ENCODE measurements at regions not wholly inside any gene's neighbourhood (a gene's known extent, or its start where the extent isn't known, plus 50 kb on each side); places are given as distances from the start of the nearest gene placed in this dataset.

DNA sequence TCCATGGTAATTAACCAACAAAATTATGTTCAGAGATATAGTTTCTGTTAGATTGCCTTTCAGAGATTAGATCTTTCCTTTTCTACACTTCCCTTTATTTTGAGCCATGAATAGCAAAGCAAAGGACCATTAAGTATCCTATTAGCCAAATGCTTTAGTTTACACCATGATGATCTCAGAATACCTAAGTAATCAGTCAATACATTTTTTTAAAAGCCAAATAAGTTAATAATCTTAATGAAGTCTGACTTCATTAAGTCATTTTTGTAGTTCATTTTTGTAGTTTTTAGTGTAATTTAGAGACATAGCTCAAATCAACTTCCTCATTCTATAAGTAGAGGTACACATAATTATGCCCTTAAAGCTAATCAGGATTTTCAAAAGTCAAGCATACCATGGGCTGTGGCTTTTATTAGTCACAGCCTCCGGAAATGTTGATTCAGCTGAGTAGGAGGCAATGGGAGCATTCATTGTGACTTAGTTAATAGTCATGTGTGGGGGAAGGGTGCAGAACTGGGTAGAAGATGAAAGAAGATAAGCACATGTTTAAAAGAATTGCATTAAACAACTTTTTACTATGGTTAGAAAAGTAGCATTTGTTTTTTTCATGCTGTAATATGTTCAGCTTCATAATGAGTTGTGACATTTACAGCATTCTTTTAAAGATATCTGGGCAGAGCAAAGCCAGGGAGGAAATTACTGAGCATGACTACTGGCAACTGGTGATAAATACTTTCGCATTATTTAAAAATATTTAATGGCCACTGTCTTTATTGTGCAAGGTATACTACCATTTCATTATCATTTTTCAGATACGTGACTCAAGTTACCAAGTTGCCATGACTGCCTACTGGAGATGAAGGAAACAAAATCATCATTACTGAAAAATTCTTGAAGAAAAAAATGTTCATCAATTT lies 57.3 kb upstream of the CCDC71L start:
- Histone ChIP-seq H2BK120ac (ENCODE audit: insufficient read depth, low read length, poor library complexity) (no peak overlapping the region), H2AFZ (ENCODE audit: insufficient read depth, low read length, poor library complexity) (no peak overlapping the region), H3K36me3 (ENCODE audit: control insufficient read depth in 1 of 2, insufficient read depth in 2 of 2, low read length in 2 of 2) (no peaks in the 10 kb centered on the region), H3K14ac (ENCODE audit: low read length) (no peak overlapping the region), H3K18ac (ENCODE audit: low read length) (no peak overlapping the region), H4K8ac (ENCODE audit: low read depth, low read length) (no peak overlapping the region), H4K12ac (ENCODE audit: low read depth, low read length) (no peak overlapping the region), H2AK5ac (ENCODE audit: low read length) (no peak overlapping the region), H3K4me2 (ENCODE audit: low read length) (no peak overlapping the region), H2BK12ac (ENCODE audit: low read length) (no peak overlapping the region), H2BK5ac (ENCODE audit: low read depth, low read length, poor library complexity) (no peak overlapping the region), H3K9me3 (ENCODE audit: insufficient read depth, low read depth, low read length) (no peaks in the 10 kb centered on the region), H3K4me1 (ENCODE audit: control insufficient read depth in 1 of 2, insufficient read depth in 2 of 2, low read length in 2 of 2) (no peaks in the 10 kb centered on the region), H3K4me3 (ENCODE audit: low read depth, low read length) (no peak overlapping the region), H3K79me2 (ENCODE audit: control insufficient read depth, insufficient read depth, low read length, poor library complexity) (no peaks in the 10 kb centered on the region), H3K4ac (ENCODE audit: low read depth, low read length) (no peak overlapping the region), H3K23ac (ENCODE audit: low read length) (no peak overlapping the region), H3K79me1 (ENCODE audit: low read length) (no peaks in the 10 kb centered on the region), H4K91ac (ENCODE audit: low read depth, low read length) (no peak overlapping the region), H3K27ac (ENCODE audit: low read depth, low read length) (no peak overlapping the region), H3K9ac (ENCODE audit: low read length) (no peak overlapping the region), H3K27me3 (ENCODE audit: insufficient read depth, low read length) (no peaks in the 10 kb centered on the region)
- WGBS (ENCODE audit: extremely low coverage, insufficient coverage, insufficient read length), result no CpG with 5 or more reads among the region's 3 CpGs
- peak; percentile 84 to 91 for DNase-seq

DNA sequence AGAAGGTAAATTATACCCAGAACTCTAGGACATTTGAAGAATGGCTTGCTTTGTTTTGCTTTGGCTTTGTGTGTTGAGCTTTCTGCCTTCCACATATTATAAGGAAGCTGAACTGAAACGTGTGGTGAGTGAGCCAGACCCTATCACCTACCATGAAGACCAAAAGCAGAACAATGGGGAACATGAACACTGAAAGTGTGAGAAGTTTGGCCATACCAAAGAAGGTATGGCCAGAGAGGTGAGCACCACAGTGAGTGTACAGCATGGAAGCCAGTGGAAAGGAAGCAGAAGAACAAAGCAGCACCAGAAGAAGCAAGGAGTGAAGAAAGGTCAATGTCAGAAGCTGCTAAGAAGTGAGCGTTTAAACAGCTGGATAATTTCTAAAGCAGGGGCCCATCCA lies 59.7 kb upstream of the CCDC71L start:
- Histone ChIP-seq H3K4me1 (ENCODE audit: control insufficient read depth in 1 of 2, insufficient read depth in 2 of 2, low read length in 2 of 2) (no peaks in the 10 kb centered on the region), H3K4ac (ENCODE audit: low read depth, low read length) (no peak overlapping the region), H2BK12ac (ENCODE audit: low read length) (no peak overlapping the region), H3K9me3 (ENCODE audit: insufficient read depth, low read depth, low read length) (no peaks in the 10 kb centered on the region), H4K91ac (ENCODE audit: low read depth, low read length) (no peak overlapping the region), H3K27ac (ENCODE audit: low read depth, low read length) (no peak overlapping the region), H3K79me2 (ENCODE audit: control insufficient read depth, insufficient read depth, low read length, poor library complexity) (no peaks in the 10 kb centered on the region), H2AK5ac (ENCODE audit: low read length) (no peak overlapping the region), H3K4me3 (ENCODE audit: low read depth, low read length) (no peak overlapping the region), H3K23ac (ENCODE audit: low read length) (no peak overlapping the region), H3K27me3 (ENCODE audit: insufficient read depth, low read length) (no peaks in the 10 kb centered on the region), H4K8ac (ENCODE audit: low read depth, low read length) (no peak overlapping the region), H3K36me3 (ENCODE audit: control insufficient read depth in 1 of 2, insufficient read depth in 2 of 2, low read length in 2 of 2) (no peaks in the 10 kb centered on the region), H3K18ac (ENCODE audit: low read length) (no peak overlapping the region), H2BK120ac (ENCODE audit: insufficient read depth, low read length, poor library complexity) (no peak overlapping the region), H4K12ac (ENCODE audit: low read depth, low read length) (no peak overlapping the region), H2BK5ac (ENCODE audit: low read depth, low read length, poor library complexity) (no peak overlapping the region), H3K79me1 (ENCODE audit: low read length) (no peaks in the 10 kb centered on the region), H3K4me2 (ENCODE audit: low read length) (no peak overlapping the region), H3K14ac (ENCODE audit: low read length) (no peak overlapping the region), H3K9ac (ENCODE audit: low read length) (no peak overlapping the region), H2AFZ (ENCODE audit: insufficient read depth, low read length, poor library complexity) (no peak overlapping the region)
- DNase-seq, result no peak
- no CpG with 5 or more reads among the region's 2 CpGs for WGBS (ENCODE audit: extremely low coverage, insufficient coverage, insufficient read length)

DNA sequence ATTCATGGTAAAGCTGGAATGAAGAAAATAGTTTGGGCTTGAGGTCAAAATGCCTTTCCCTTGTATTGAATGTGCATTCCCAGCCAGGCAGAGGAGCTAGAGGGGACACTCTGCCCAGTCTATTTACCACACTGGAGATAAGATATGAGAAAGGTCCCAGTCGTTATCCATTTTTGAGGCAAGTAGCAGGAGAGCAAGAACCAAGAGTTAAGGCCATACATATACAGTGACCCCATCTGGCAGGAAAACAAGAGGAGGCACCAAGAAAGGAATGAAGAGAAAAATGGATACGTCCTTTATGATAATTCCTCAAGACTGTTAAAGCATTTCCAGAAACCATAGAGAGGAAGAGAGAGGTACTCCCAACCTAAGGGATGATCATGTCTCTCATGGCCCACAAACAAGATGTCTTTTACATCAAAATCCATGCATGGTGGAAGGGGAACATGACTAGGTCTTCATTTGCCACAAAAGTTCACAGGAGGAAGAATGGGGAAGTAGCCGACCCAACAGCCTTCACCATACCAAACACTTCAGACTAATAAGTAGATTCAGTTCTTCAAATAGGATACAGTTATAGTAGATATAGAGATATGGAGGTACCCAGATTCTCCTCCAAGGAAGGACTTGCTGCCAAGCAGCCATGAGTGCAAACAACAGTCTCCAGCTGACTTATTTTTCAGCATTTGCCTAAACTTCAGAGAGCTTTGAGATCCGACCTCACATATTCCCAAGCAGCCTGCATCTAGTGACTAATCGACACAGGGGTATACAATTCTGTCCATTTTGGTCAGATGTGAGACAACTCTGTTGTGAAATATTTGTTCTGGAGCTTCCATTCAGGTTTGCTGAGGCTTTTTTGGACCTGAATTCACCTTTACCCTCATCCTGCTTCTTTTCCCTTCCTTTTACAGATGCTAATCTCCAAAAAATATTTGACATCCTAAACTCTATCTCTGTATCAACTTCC lies 61.1 kb upstream of the CCDC71L start:
- no peak overlapping the region for H3K27ac ChIP-seq (ENCODE audit: low read depth, low read length)
- peak in 1 of 2 donors; percentile 53 for DNase-seq
- no peak overlapping the region for H3K4ac ChIP-seq (ENCODE audit: low read depth, low read length)
- no peak overlapping the region for H3K4me3 ChIP-seq (ENCODE audit: low read depth, low read length)
- no peaks in the 10 kb centered on the region for H3K79me2 ChIP-seq (ENCODE audit: control insufficient read depth, insufficient read depth, low read length, poor library complexity)
- H3K4me1 ChIP-seq (ENCODE audit: control insufficient read depth in 1 of 2, insufficient read depth in 2 of 2, low read length in 2 of 2), result no peaks in the 10 kb centered on the region
- no peaks in the 10 kb centered on the region for H3K36me3 ChIP-seq (ENCODE audit: control insufficient read depth in 1 of 2, insufficient read depth in 2 of 2, low read length in 2 of 2)
- H3K23ac ChIP-seq (ENCODE audit: low read length), result no peak overlapping the region
- H4K91ac ChIP-seq (ENCODE audit: low read depth, low read length), result no peak overlapping the region
- H3K9me3 ChIP-seq (ENCODE audit: insufficient read depth, low read depth, low read length), result no peaks in the 10 kb centered on the region
- no peaks in the 10 kb centered on the region for H3K27me3 ChIP-seq (ENCODE audit: insufficient read depth, low read length)
- H2BK120ac ChIP-seq (ENCODE audit: insufficient read depth, low read length, poor library complexity), result no peak overlapping the region
- no peak overlapping the region for H2AFZ ChIP-seq (ENCODE audit: insufficient read depth, low read length, poor library complexity)
- no peak overlapping the region for H4K12ac ChIP-seq (ENCODE audit: low read depth, low read length)
- no peak overlapping the region for H2AK5ac ChIP-seq (ENCODE audit: low read length)
- no peaks in the 10 kb centered on the region for H3K79me1 ChIP-seq (ENCODE audit: low read length)
- H3K9ac ChIP-seq (ENCODE audit: low read length), result no peak overlapping the region
- no peak overlapping the region for H2BK12ac ChIP-seq (ENCODE audit: low read length)
- H3K4me2 ChIP-seq (ENCODE audit: low read length), result no peak overlapping the region
- no peak overlapping the region for H3K18ac ChIP-seq (ENCODE audit: low read length)
- no peak overlapping the region for H4K8ac ChIP-seq (ENCODE audit: low read depth, low read length)
- H3K14ac ChIP-seq (ENCODE audit: low read length), result no peak overlapping the region
- no CpG with 5 or more reads among the region's 5 CpGs for WGBS (ENCODE audit: extremely low coverage, insufficient coverage, insufficient read length)
- H2BK5ac ChIP-seq (ENCODE audit: low read depth, low read length, poor library complexity), result no peak overlapping the region

DNA sequence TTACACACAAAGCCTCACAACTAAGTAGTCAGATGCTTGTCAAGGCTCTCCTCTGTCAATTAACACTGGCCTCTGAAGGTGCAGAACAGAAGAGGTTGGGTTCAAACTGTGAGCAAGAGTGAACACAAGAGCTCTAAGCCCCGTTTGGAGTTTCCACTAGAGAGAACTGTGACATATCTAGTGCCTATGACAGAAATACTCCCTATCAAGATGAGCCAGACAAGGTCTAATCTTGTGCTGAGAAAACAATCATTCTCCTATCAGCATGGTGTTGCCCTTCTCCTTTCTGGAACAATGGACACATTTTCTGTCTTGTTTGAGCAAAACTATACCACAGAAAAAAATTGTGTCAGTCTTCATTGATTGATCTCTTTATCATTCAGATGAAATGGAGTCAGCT lies 62.4 kb upstream of the CCDC71L start:
- H2BK5ac ChIP-seq (ENCODE audit: low read depth, low read length, poor library complexity), result no peak overlapping the region
- no peaks in the 10 kb centered on the region for H3K36me3 ChIP-seq (ENCODE audit: control insufficient read depth in 1 of 2, insufficient read depth in 2 of 2, low read length in 2 of 2)
- H3K4me2 ChIP-seq (ENCODE audit: low read length), result no peak overlapping the region
- H2BK120ac ChIP-seq (ENCODE audit: insufficient read depth, low read length, poor library complexity), result no peak overlapping the region
- H2AFZ ChIP-seq (ENCODE audit: insufficient read depth, low read length, poor library complexity), result no peak overlapping the region
- H3K18ac ChIP-seq (ENCODE audit: low read length), result no peak overlapping the region
- H4K91ac ChIP-seq (ENCODE audit: low read depth, low read length), result no peak overlapping the region
- H3K14ac ChIP-seq (ENCODE audit: low read length), result no peak overlapping the region
- no peak overlapping the region for H4K12ac ChIP-seq (ENCODE audit: low read depth, low read length)
- no peaks in the 10 kb centered on the region for H3K27me3 ChIP-seq (ENCODE audit: insufficient read depth, low read length)
- H3K9me3 ChIP-seq (ENCODE audit: insufficient read depth, low read depth, low read length), result no peaks in the 10 kb centered on the region
- H3K4me1 ChIP-seq (ENCODE audit: control insufficient read depth in 1 of 2, insufficient read depth in 2 of 2, low read length in 2 of 2), result no peaks in the 10 kb centered on the region
- H3K79me1 ChIP-seq (ENCODE audit: low read length), result no peaks in the 10 kb centered on the region
- no peak overlapping the region for H2BK12ac ChIP-seq (ENCODE audit: low read length)
- H3K9ac ChIP-seq (ENCODE audit: low read length), result no peak overlapping the region
- H2AK5ac ChIP-seq (ENCODE audit: low read length), result no peak overlapping the region
- no peak overlapping the region for H3K4ac ChIP-seq (ENCODE audit: low read depth, low read length)
- no peak overlapping the region for H3K27ac ChIP-seq (ENCODE audit: low read depth, low read length)
- no CpG with 5 or more reads among the region's 1 CpG for WGBS (ENCODE audit: extremely low coverage, insufficient coverage, insufficient read length)
- H3K4me3 ChIP-seq (ENCODE audit: low read depth, low read length), result no peak overlapping the region
- no peaks in the 10 kb centered on the region for H3K79me2 ChIP-seq (ENCODE audit: control insufficient read depth, insufficient read depth, low read length, poor library complexity)
- no peak for DNase-seq
- no peak overlapping the region for H4K8ac ChIP-seq (ENCODE audit: low read depth, low read length)
- H3K23ac ChIP-seq (ENCODE audit: low read length), result no peak overlapping the region
